Loucy (cell line): ENCODE measurements at regions not wholly inside any gene's neighbourhood (a gene's known extent, or its start where the extent isn't known, plus 50 kb on each side); places are given as distances from the start of the nearest gene placed in this dataset.

ENCODE experiments used
- EZH2phosphoT487 ChIP-seq: fragments of 200-600 bp; IDR thresholded peaks from 2 replicates; pipeline ENCODE4 v1.6.1; 2018; ENCODE audit warnings: antibody characterized with exemption, mild to moderate bottlenecking, moderate library complexity, borderline replicate concordance
- TF ChIP-seq, protein P1 (sequence below): fragments of 200-600 bp; sonication (generic); conservative IDR thresholded peaks from 2 replicates; pipeline ENCODE4 v1.5.1; 2014; ENCODE audit warnings: mild to moderate bottlenecking, antibody characterized with exemption, low read length

DNA sequence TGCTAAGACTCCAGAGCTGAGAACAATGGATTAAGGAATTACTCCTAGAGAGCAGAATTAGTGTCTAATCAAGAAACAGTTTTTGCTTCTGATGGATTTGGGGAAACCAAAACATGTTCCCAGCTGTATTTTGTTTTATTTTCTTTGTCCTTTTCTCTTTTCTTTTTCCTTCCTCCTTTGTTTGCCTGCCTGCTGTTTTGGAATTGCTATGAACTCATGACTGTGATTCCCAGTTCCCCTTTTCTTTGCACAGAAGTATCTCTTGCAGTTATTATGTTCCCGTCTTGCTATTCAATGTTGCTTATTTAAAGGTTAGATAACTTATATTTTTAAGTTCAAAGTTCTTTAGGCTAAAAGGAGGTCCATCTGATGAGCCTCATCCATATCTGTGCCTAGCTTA, 77.0 kb upstream of the GBE1 start:
- TF ChIP-seq, protein P1, sequence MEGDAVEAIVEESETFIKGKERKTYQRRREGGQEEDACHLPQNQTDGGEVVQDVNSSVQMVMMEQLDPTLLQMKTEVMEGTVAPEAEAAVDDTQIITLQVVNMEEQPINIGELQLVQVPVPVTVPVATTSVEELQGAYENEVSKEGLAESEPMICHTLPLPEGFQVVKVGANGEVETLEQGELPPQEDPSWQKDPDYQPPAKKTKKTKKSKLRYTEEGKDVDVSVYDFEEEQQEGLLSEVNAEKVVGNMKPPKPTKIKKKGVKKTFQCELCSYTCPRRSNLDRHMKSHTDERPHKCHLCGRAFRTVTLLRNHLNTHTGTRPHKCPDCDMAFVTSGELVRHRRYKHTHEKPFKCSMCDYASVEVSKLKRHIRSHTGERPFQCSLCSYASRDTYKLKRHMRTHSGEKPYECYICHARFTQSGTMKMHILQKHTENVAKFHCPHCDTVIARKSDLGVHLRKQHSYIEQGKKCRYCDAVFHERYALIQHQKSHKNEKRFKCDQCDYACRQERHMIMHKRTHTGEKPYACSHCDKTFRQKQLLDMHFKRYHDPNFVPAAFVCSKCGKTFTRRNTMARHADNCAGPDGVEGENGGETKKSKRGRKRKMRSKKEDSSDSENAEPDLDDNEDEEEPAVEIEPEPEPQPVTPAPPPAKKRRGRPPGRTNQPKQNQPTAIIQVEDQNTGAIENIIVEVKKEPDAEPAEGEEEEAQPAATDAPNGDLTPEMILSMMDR: no peak
- no peak for TF ChIP-seq EZH2phosphoT487
